RPMI8226 (cell line): ENCODE measurements at regions not wholly inside any gene's neighbourhood (a gene's known extent, or its start where the extent isn't known, plus 50 kb on each side); places are given as distances from the start of the nearest gene placed in this dataset.

ENCODE experiments used
- DNase-seq: peaks from one replicate; pipeline ENCODE4 v3.0.0-alpha.2; 2015

GRCh38 chr14:30077946-30078345 is 150.3 kb upstream of the PRKD1 start:
- no peak for DNase-seq

GRCh38 chr14:30078811-30079402 is 151.3 kb upstream of the PRKD1 start:
- no peak for DNase-seq

- DNase-seq: no peak
Observed at GRCh38 chr14:30082486-30082885, 154.8 kb upstream of the PRKD1 start.

- no peak for DNase-seq
Observed at GRCh38 chr14:30084811-30085210, 157.2 kb upstream of the PRKD1 start.

- no peak for DNase-seq
Observed at GRCh38 chr14:30085943-30086342, 158.3 kb upstream of the PRKD1 start.

- no peak for DNase-seq
Observed at GRCh38 chr14:30088620-30089019, 161.0 kb upstream of the PRKD1 start.

- DNase-seq: no peak
Observed at GRCh38 chr14:30108975-30109700, 181.5 kb upstream of the PRKD1 start.

GRCh38 chr14:30114051-30114450 is 186.4 kb upstream of the PRKD1 start:
- DNase-seq: no peak

GRCh38 chr14:30115756-30116155 is 188.1 kb upstream of the PRKD1 start:
- DNase-seq: no peak

GRCh38 chr14:30118992-30119640 is 191.5 kb upstream of the PRKD1 start:
- no peak for DNase-seq

- no peak for DNase-seq
Observed at GRCh38 chr14:30125322-30125979, 197.8 kb upstream of the PRKD1 start.

- DNase-seq: no peak
Observed at GRCh38 chr14:30129807-30130206, 202.2 kb upstream of the PRKD1 start.

- no peak for DNase-seq
Observed at GRCh38 chr14:30131581-30132097, 204.0 kb upstream of the PRKD1 start.

GRCh38 chr14:30132196-30132595 is 204.5 kb upstream of the PRKD1 start:
- no peak for DNase-seq

- no peak for DNase-seq
Observed at GRCh38 chr14:30134936-30135335, 207.3 kb upstream of the PRKD1 start.

- DNase-seq: no peak
Observed at GRCh38 chr14:30138567-30138966, 210.9 kb upstream of the PRKD1 start.

- no peak for DNase-seq
Observed at GRCh38 chr14:30142216-30142615, 214.6 kb upstream of the PRKD1 start.

GRCh38 chr14:30143627-30144026 is 216.0 kb upstream of the PRKD1 start:
- DNase-seq: no peak

GRCh38 chr14:30153717-30154116 is 226.1 kb upstream of the PRKD1 start:
- no peak for DNase-seq

GRCh38 chr14:30156571-30156970 is 228.9 kb upstream of the PRKD1 start:
- DNase-seq: no peak

- DNase-seq: no peak
Observed at GRCh38 chr14:30158299-30158698, 230.7 kb upstream of the PRKD1 start.

GRCh38 chr14:30159374-30159773 is 231.7 kb upstream of the PRKD1 start:
- DNase-seq: no peak

GRCh38 chr14:30160608-30161007 is 233.0 kb upstream of the PRKD1 start:
- no peak for DNase-seq

- no peak for DNase-seq
Observed at GRCh38 chr14:30162066-30162465, 234.4 kb upstream of the PRKD1 start.
